Kidney tubule cell (primary cell): ENCODE measurements at regions not wholly inside any gene's neighbourhood (a gene's known extent, or its start where the extent isn't known, plus 50 kb on each side); places are given as distances from the start of the nearest gene placed in this dataset.

ENCODE experiments used
- DNase-seq: peaks from one replicate; pipeline ENCODE4 v3.0.0-alpha.2; 2018; ENCODE audit warnings: low spot score

GRCh38 chr20:11448554-11448953, 469.1 kb upstream of the BTBD3 start:
- DNase-seq = no peak

GRCh38 chr20:11451793-11452291, 465.9 kb upstream of the BTBD3 start:
- no peak for DNase-seq

GRCh38 chr20:11452326-11452725, 465.4 kb upstream of the BTBD3 start:
- DNase-seq = peak; percentile 31

- DNase-seq = peak; percentile 67
Observed at GRCh38 chr20:11453430-11453829, 464.3 kb upstream of the BTBD3 start.

GRCh38 chr20:11454966-11455799, 462.5 kb upstream of the BTBD3 start:
- peak; percentile 92 for DNase-seq

GRCh38 chr20:11457488-11457887, 460.2 kb upstream of the BTBD3 start:
- peak; percentile 42 for DNase-seq

- peak; percentile 25 for DNase-seq
Observed at GRCh38 chr20:11459090-11459890, 458.4 kb upstream of the BTBD3 start.

GRCh38 chr20:11467436-11467835, 450.3 kb upstream of the BTBD3 start:
- no peak for DNase-seq

- DNase-seq = no peak
Observed at GRCh38 chr20:11468880-11469279, 448.8 kb upstream of the BTBD3 start.

GRCh38 chr20:11469795-11470435, 447.8 kb upstream of the BTBD3 start:
- no peak for DNase-seq

- DNase-seq = no peak
Observed at GRCh38 chr20:11473983-11474382, 443.7 kb upstream of the BTBD3 start.

- DNase-seq = no peak
Observed at GRCh38 chr20:11483697-11484096, 434.0 kb upstream of the BTBD3 start.

GRCh38 chr20:11484479-11484878, 433.2 kb upstream of the BTBD3 start:
- no peak for DNase-seq

GRCh38 chr20:11492386-11492785, 425.3 kb upstream of the BTBD3 start:
- no peak for DNase-seq

GRCh38 chr20:11492846-11493245, 424.8 kb upstream of the BTBD3 start:
- no peak for DNase-seq

GRCh38 chr20:11496380-11496779, 421.3 kb upstream of the BTBD3 start:
- DNase-seq = peak; percentile 78

GRCh38 chr20:11497545-11497944, 420.1 kb upstream of the BTBD3 start:
- no peak for DNase-seq

GRCh38 chr20:11499101-11499634, 418.5 kb upstream of the BTBD3 start:
- peak; percentile 82 for DNase-seq

- peak; percentile 86 for DNase-seq
Observed at GRCh38 chr20:11502061-11502460, 415.6 kb upstream of the BTBD3 start.

GRCh38 chr20:11502671-11503070, 415.0 kb upstream of the BTBD3 start:
- DNase-seq = no peak

- DNase-seq = no peak
Observed at GRCh38 chr20:11509776-11510175, 407.9 kb upstream of the BTBD3 start.

- no peak for DNase-seq
Observed at GRCh38 chr20:11511821-11512220, 405.9 kb upstream of the BTBD3 start.
